GM10266 (cell line): ENCODE measurements at regions not wholly inside any gene's neighbourhood (a gene's known extent, or its start where the extent isn't known, plus 50 kb on each side); places are given as distances from the start of the nearest gene placed in this dataset.

Experiments used
- DNase-seq: peaks from one replicate; pipeline ENCODE4 v3.0.0; 2012; ENCODE audit errors: extremely low spot score
- TF ChIP-seq, protein P1 (sequence below): IDR thresholded peaks from 2 replicates; pipeline ENCODE4 v1.5.1; 2012; ENCODE audit warnings: mild to moderate bottlenecking, low read depth; ENCODE audit not compliant: control insufficient read depth, insufficient read depth; ENCODE audit errors: missing control alignments

DNA sequence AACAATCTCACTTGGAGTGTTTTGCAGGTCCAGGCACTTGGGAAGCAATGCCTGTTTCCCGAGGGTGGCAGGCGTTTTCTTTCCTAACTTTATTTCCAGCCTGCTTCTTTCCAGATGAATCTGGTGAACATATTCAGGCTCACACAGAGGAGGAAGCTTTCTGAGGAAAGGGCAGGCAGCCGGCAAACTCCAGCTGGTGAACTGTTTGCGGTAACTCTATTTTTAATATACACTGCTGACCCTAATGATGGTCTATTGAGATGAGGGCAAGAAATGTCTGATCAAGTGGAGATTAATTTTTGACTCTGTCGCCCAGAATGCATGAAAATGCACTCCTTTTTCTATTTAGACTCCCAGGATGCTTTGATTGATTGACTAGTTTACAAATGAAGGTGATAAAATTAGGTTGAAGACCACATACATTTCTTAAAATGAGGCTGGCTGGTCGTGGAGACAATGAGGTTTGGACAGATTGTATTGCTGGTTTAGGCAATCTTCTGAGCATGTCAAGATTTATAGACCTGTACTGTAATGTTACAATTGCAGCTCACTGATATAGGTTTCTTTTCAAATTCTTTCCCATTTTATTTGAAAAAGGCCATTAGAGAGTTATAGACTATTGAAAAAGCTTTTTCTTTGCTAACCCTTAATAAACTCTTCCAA is 153.8 kb downstream of the ATG4C start:
- TF ChIP-seq, protein P1, sequence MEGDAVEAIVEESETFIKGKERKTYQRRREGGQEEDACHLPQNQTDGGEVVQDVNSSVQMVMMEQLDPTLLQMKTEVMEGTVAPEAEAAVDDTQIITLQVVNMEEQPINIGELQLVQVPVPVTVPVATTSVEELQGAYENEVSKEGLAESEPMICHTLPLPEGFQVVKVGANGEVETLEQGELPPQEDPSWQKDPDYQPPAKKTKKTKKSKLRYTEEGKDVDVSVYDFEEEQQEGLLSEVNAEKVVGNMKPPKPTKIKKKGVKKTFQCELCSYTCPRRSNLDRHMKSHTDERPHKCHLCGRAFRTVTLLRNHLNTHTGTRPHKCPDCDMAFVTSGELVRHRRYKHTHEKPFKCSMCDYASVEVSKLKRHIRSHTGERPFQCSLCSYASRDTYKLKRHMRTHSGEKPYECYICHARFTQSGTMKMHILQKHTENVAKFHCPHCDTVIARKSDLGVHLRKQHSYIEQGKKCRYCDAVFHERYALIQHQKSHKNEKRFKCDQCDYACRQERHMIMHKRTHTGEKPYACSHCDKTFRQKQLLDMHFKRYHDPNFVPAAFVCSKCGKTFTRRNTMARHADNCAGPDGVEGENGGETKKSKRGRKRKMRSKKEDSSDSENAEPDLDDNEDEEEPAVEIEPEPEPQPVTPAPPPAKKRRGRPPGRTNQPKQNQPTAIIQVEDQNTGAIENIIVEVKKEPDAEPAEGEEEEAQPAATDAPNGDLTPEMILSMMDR = no peak
- no peak for DNase-seq

DNA sequence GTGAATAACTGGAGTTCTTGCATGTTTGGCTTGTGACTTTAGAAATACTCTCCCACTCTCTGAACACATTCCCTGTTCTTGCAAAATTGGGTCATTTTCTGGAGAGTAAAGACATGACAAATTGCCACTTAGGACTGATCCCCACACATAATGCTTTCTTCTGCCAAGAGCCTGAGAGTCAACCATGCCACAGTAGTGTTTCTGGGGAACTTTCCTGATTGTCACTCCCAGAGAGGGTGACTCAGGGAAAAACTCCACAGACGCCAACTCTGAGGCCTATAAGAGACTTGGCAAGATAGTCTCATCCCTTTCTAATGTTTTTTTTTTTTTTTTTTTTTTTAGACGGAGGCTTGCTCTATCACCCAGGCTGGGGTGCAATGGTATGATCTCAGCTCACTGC is 157.8 kb downstream of the ATG4C start:
- TF ChIP-seq, protein P1 = no peak
- no peak for DNase-seq

DNA sequence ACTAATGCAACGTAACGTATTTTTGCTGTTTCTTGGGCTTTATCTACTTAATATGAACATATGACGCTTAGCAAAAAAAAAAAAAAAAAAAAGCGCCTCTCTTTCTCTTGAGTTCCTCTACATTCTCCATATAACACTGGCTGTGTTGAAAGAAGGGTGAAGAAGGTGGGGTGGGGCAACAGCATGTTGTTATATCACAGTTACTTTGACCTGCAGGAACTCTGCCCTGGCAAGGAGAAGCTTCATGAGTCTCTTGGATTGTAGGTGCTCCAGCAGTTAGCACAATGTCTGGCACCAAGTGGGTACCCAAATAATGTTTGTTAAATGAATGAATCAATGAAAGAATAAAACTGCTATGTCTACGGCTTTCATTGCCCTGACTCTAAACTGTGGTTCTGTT is 162.6 kb downstream of the ATG4C start:
- no peak for DNase-seq
- TF ChIP-seq, protein P1 = no peak

DNA sequence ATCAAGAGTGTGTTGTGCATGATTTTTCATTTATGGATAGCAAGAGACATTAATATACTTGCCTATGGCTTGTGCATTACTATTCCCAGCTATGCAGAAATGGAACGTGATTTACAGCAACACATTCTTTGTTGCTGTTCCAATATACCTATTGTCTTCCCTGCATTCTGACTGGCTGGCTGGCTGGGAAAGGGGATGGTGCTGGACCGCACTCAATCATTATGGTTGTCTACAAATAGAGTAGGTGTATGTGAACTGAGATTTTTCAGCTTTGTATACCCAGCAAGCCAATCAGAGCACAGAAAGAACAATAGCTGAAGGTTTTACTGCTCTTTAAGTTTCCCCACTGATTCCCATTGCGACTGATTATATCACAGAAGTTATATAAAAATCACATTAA is 167.5 kb downstream of the ATG4C start:
- DNase-seq = no peak
- TF ChIP-seq, protein P1 = no peak

DNA sequence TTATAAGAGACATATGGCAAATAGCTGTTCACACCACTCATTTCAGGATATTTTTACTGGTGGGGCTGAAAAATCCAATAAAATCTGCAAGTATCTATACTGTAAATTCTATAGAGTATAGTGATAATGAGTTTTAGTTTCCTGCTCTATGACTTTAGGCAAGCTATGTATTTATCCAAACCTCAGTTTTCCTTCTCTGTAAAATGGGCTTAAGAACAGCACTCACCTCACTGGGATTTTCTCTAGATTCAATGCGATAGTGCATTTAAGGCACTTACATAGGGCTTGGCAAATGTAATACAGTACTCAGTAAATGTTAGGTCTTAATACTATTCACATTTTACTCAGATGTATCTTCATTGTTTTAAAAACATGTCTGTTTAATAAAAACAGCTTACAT is 168.7 kb downstream of the ATG4C start:
- no peak for DNase-seq
- TF ChIP-seq, protein P1 = no peak

DNA sequence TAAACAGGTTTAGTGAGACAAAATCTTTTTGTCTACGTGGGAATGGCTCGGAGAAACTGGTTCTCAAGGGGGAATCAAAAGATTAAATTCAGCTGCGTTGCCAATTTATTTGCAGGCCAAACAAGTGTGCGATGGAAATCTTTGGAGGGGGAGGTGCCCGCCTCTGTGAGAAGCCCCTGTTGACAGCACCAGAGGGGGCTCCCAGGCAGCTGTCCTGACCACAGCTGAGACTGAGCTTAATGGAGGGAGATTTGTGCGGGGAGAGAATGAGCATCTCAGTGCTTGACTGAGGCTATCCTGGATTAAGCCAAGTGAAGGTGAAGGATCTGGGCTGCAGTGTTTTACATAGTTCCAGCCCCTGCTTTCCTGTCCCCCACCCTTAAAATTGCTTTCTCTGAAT is 169.7 kb downstream of the ATG4C start:
- no peak for DNase-seq
- TF ChIP-seq, protein P1 = no peak

DNA sequence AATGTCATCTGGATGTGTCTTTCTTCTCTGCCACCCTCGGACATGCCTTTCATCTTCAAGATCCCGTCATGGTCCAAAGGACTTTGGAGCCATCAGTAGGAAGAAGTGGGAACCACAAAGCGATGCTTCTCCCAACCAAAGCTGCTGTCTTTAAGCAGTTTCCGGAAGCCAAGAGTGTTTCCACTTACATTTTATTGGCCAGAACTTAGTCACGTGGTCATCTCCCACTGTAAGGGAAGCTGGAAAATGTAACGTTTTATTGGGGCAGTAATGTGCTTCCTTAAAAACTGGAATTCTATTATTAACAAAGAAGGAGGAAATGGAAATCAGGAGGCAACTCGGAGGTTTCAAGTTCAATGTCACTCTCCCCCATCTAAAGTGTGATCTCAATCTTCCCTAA is 170.8 kb downstream of the ATG4C start:
- DNase-seq = no peak
- TF ChIP-seq, protein P1 = no peak
